ENCODE measurements at regions not wholly inside any gene's neighbourhood (a gene's known extent, or its start where the extent isn't known, plus 50 kb on each side); places are given as distances from the start of the nearest gene placed in this dataset.
A peak's percentile ranks its signal among the peaks of the same experiment; 100 is the strongest.
"Not testable (repeated sequence)": the region's sequence is repeated elsewhere in the genome, so short reads cannot be mapped to it uniquely, and the experiment has no call there.

GRCh38 chr4:49510238-49510637 lies 524.2 kb downstream of the CWH43 start:
- not testable (repeated sequence) for H3K4me3 ChIP-seq (ENCODE audit: low read depth, low read length); DNase-seq (ENCODE audit: low read depth)

GRCh38 chr4:49511353-49511752 lies 525.3 kb downstream of the CWH43 start:
- not testable (repeated sequence) for DNase-seq (ENCODE audit: low read depth); H3K4me3 ChIP-seq (ENCODE audit: low read depth, low read length)

DNA sequence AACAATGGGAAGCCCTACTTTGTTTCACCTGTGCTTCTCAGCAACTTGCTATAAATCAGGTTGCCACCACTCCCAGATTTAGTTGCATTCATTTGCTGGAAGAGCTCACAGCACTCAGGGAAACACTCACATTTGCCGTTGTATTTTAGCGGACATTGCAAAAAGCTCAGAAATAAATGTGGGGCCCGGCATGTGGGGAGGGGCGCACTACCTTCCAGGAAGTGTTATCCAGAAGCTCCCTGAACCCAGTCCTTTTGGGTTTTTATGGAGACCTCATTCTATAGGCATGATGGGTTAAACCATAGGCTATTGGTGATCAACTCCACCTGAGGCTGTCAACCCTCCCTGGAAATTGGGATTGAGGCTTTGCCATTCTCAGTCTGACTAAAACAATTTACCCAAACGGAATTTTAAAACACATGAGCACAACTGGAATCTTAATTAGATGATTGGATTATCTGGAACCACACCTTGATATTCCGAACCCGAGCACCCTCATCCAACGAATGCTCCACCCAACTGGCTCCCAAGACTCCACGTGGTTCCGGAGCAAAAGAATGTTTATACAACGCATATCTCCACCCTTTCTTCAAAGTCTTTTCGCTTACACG lies 525.9 kb downstream of the CWH43 start:
- not testable (repeated sequence) for H3K4me3 ChIP-seq (ENCODE audit: low read depth, low read length); DNase-seq (ENCODE audit: low read depth)

DNA sequence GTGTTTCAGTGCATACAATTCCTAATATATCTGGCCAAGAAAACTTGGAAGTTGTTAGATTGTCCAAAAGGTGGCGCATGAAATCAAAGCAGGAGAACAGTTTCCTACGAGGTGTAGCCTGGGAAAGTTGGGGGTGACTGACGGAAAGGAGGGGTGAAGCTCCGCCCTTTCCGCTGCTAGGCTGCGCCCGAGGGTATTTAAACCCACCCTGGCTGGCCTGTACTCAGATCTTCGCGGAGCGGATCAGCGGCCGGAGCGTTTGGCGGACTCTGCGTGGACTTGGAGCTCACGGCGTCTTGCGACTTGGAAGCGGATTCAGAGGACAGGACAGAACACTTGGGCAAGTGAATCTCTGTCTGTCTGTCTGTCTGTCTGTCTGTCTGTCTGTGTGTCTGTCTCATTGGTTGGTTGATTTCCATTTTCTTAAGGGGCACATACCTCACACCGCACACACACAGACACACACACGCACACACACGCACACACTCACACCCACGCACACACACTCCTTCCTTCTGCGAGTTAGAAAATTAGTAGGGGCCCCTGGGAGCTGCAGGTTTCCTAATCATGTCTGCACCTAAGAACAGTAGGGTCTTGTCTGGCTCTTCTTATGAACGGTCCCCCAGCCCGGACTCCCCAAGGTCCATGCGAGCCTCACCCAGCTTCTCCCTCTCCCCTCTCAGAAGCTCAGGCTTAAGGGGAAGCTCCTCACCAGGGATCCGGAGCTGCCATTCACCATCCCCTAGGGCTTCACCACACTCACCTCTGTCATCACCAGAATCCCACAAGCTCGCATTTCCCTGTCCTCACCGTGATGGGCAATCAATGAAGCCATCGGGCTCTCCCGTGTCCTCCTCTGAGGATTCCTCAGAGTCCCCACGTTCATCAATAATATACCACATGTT lies 526.8 kb downstream of the CWH43 start:
- DNase-seq (ENCODE audit: low read depth); H3K4me3 ChIP-seq (ENCODE audit: low read depth, low read length): not testable (repeated sequence)

GRCh38 chr4:49513546-49514115 lies 527.6 kb downstream of the CWH43 start:
- DNase-seq (ENCODE audit: low read depth); H3K4me3 ChIP-seq (ENCODE audit: low read depth, low read length): not testable (repeated sequence)

DNA sequence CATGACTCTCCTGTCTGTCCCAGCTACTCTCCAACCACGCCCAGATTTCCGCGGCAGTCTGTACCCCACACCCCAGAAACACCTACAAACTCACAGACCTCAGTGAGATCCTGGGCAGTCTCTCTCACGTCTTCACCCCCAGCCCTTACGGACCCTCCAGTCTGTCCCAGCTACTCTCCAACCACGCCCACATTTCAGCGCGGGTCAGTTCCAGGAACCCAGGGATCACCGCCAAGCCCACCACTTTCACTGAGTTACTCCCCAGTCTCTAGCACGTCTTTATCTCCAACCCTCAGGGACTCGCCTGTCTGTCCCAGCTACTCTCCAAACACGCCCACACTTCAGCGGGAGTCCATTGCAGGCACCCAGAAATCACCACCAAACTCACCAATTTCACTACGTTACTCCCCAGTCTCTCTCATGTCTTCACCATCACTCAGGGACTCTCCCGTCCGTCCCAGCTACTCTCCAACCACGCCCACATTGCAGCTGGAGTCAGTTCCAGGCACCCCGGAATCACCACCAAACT lies 528.2 kb downstream of the CWH43 start:
- not testable (repeated sequence) for DNase-seq (ENCODE audit: low read depth); H3K4me3 ChIP-seq (ENCODE audit: low read depth, low read length)

- not testable (repeated sequence) for DNase-seq (ENCODE audit: low read depth); H3K4me3 ChIP-seq (ENCODE audit: low read depth, low read length)
These were observed 528.8 kb downstream of the CWH43 start for GRCh38 chr4:49514841-49515240.

- H3K4me3 ChIP-seq (ENCODE audit: low read depth, low read length); DNase-seq (ENCODE audit: low read depth): not testable (repeated sequence)
These were observed 529.2 kb downstream of the CWH43 start for GRCh38 chr4:49515241-49515640.

- DNase-seq (ENCODE audit: low read depth); H3K4me3 ChIP-seq (ENCODE audit: low read depth, low read length): not testable (repeated sequence)
These were observed 530.0 kb downstream of the CWH43 start for GRCh38 chr4:49516096-49516495.

- H3K4me3 ChIP-seq (ENCODE audit: low read depth, low read length) = no peak overlapping the region
- no peak for DNase-seq (ENCODE audit: low read depth)
- TF ChIP-seq, protein P1, sequence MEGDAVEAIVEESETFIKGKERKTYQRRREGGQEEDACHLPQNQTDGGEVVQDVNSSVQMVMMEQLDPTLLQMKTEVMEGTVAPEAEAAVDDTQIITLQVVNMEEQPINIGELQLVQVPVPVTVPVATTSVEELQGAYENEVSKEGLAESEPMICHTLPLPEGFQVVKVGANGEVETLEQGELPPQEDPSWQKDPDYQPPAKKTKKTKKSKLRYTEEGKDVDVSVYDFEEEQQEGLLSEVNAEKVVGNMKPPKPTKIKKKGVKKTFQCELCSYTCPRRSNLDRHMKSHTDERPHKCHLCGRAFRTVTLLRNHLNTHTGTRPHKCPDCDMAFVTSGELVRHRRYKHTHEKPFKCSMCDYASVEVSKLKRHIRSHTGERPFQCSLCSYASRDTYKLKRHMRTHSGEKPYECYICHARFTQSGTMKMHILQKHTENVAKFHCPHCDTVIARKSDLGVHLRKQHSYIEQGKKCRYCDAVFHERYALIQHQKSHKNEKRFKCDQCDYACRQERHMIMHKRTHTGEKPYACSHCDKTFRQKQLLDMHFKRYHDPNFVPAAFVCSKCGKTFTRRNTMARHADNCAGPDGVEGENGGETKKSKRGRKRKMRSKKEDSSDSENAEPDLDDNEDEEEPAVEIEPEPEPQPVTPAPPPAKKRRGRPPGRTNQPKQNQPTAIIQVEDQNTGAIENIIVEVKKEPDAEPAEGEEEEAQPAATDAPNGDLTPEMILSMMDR (IDR thresholded peaks at IDR 0.05; ENCODE audit: control insufficient read depth, extremely low read depth, insufficient read depth) = no peak
These were observed 530.7 kb downstream of the CWH43 start for GRCh38 chr4:49516796-49517195.

- DNase-seq (ENCODE audit: low read depth); H3K4me3 ChIP-seq (ENCODE audit: low read depth, low read length): not testable (repeated sequence)
These were observed 531.6 kb downstream of the CWH43 start for GRCh38 chr4:49517485-49518205.

- H3K4me3 ChIP-seq (ENCODE audit: low read depth, low read length) = peak overlapping the region; percentile 57
- not testable (repeated sequence) for DNase-seq (ENCODE audit: low read depth)
These were observed 533.3 kb downstream of the CWH43 start for GRCh38 chr4:49519150-49520035.

GRCh38 chr4:49523816-49524765 lies 538.0 kb downstream of the CWH43 start:
- not testable (repeated sequence) for DNase-seq (ENCODE audit: low read depth); H3K4me3 ChIP-seq (ENCODE audit: low read depth, low read length)

GRCh38 chr4:49558916-49559676 lies 573.0 kb downstream of the CWH43 start:
- H3K4me3 ChIP-seq (ENCODE audit: low read depth, low read length); DNase-seq (ENCODE audit: low read depth): not testable (repeated sequence)

Measured in LNCaP clone FGC (cell line).